ENCODE measurements at regions not wholly inside any gene's neighbourhood (a gene's known extent, or its start where the extent isn't known, plus 50 kb on each side); places are given as distances from the start of the nearest gene placed in this dataset.

- TF ChIP-seq EZH2 (IDR thresholded peaks at IDR 0.05; ENCODE audit: borderline replicate concordance) (no peak), CTCF (IDR thresholded peaks at IDR 0.05; ENCODE audit: poor library complexity) (no peak)
Observed at GRCh38 chr6:40262363-40262762, 324.8 kb downstream of the LRFN2 start.
